HG02759 (cell line): ENCODE measurements at regions not wholly inside any gene's neighbourhood (a gene's known extent, or its start where the extent isn't known, plus 50 kb on each side); places are given as distances from the start of the nearest gene placed in this dataset.

Experiments used
- ATAC-seq: cut with Tn5 transposase; IDR thresholded peaks from one replicate; pipeline ENCODE4 v1.9.1; 2021; ENCODE audit warnings: mild to moderate bottlenecking, moderate library complexity; ENCODE audit not compliant: unreplicated experiment

DNA sequence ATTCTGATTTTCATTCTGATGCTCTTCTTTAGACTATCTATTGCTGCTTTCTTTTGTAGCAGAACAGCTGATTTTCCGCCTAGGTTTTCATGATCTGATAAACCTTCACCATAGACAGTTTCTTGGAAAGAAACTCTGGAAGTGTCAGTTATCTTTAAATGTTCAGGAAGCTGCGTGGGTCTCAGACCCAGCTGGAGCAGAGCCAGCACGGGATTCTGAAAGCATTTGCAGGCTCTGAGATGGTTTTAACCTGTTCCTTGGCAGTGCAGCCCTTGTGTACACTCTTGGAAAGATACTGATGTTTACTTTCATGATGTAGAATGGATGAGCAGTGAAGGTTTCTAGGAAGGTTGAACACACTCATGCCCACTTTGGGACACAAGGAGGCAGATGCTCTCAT, 178.0 kb upstream of the DMRT1 start:
- no peak for ATAC-seq

DNA sequence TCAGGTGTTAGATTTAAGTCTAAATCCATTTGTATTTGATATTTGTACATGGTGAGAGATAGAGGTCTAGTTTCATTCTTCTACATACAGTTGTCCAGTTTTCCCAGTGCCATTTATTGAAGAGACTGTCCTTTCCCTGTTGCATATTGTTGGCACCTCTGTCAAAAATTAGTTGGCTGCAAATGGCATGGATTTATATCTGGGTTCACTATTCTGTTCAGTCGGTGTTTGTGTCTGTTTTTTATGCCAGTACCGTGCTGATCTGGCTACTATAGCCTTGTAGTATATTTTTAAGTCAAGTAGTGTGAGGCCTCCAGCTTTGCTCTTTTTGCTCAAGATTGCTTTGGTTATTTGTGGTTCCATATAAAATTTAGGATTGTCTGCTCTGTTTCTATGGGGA, 176.2 kb upstream of the DMRT1 start:
- ATAC-seq: no peak

DNA sequence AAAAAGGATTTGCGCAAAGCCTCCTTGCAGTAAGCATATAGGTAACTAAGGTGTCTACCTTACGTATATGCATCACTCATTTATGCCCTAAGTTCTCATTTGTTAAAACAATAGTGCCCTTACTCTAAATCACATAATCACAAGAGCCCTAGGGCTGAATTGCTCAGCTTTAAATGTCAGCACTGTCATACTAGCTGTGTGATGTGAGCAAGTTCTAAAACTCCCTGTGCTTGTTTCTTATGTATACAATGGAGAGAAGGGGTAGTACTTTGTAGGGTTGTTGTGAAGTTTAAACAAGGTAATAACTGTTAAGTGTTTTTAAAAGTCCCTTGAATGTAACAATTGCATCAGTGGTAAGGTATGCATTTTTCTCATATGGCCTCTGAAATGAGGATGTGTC, 169.5 kb upstream of the DMRT1 start:
- ATAC-seq: no peak

DNA sequence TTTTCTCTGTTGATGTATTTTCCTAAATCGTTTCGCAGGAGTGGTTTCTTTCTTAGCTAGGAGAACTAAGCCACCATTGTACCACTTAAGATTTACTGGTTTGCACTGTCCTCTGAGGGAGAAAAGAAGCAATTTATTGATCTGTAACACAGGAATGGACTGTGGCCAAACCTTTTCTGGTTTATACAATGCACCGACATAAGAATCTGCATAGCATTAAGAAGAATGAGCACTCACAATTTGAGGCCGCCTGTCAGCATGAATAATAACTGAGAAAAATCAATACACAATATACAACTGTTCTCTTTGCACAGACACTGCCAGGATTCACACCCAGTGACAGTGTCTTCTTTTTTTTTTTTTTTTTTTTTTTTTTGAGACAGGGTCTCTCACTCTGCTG, 168.6 kb upstream of the DMRT1 start:
- no peak for ATAC-seq

DNA sequence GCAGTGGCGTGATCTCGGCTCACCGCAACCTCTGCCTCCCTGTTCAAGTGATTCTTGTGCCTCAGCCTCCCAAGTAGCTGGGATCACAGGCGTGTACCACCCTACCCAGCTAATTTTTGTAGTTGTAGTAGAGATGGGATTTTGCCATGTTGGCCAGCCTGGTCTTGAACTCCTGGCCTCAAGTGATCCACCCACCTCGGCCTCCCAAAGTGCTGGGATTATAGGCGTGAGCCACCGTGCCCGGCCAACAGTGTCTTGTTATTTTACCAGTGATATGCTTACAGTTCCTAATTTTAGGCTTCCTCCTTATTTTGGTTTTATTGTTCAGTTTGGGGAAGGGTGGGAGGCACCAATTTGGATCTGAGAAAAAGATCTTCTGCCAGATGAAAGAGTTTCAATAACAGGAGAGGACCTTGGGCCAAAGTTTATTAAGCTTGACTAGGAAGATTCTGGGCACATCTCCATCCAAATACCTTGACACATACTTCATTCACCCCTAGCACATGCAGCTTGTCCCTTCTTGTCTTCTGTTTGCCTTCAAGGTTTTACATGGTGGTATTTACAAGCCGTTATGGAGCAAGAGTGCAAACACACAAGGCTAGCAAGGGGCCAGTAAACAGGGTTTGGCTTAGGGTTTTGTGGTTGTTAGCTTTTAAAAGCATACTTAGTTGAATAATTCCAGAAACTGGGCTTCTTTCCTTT, 168.1 kb upstream of the DMRT1 start:
- no peak for ATAC-seq

DNA sequence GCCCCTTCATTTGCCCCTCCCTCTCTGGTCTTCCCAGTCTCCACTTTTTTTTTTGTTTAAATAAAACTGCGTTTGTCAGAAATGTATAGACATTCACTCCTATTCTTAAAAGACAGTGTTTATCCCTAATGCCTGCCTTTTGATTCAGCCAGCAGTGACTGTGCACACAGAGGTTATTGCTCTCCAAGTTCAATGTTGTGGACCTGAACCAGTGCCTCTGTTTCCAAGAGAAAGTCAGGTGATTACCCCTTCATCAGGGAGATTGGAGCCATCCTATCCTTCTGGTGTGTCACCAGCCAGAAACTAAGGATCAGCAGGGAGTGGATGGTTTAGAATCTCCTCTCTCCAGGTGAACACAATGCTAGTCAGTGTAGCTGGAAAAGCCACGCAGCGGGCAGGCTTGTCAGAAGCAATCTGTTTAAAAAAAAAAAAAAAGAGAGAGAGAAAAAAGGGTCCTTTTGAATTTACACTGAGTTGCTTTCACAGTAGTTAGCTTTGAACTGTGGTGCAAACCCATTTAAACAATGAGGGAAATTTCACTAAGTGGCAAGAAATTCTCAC, 167.5 kb upstream of the DMRT1 start:
- no peak for ATAC-seq

DNA sequence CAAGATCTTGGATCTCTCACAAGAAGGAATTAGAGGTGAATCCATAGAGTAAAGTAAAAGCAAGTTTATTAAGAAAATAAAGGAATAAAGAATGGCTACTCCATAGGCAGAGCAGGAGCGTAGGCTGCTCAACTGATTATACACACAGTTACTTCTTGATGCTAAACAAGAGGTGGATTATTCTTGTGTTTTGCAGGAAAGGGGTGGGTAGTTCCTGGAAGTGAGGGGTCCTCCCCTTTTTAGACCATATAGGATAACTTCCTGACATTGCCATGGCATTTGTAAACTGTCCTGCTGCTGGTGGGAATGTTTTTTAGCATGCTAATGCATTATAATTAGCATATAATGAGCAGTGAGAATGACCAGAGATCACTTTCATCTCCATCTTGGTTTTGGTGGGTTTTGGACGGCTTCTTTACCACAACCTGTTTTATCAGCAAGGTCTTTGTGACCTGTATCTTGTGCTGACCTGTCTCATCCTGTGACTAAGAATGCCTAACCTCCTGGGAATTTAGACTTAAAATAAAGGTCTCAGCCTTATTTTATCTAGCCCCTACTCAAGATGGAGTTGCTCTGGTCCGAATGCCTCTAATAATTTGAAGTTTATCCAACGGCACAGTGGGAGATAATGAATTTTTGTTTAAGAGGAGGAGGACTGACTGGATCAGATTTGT, 165.7 kb upstream of the DMRT1 start:
- no peak for ATAC-seq

DNA sequence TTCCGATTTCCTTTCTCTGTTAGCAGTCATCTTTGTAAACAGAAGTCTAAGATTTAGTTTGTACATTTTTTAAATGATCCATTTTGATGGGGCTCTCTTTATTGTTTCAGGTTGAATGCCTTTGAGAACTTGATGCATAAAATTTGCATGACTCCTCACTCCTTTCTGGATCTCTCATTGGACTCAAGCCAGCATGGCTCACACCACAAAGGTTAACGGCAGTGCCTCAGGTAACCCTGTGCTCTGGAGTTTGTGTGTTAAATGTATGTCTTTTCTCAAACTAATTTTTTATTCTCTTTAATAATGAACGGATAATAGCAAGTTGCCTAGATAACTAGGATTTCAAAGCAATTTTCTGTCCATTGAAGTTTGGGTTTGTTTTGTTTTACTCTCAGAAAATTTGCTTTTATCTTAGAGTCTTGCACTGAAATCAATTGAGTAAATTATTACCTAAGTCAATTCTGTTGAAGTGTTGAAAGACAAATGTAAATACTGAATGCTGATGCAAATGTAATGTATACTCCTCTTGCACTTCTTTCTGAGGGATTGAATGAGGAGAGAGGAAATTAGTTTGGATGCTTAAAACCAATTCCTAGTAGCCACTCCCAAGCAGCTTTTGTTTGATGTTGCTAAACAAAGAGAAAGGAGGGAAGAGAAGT, 164.6 kb upstream of the DMRT1 start:
- no peak for ATAC-seq

DNA sequence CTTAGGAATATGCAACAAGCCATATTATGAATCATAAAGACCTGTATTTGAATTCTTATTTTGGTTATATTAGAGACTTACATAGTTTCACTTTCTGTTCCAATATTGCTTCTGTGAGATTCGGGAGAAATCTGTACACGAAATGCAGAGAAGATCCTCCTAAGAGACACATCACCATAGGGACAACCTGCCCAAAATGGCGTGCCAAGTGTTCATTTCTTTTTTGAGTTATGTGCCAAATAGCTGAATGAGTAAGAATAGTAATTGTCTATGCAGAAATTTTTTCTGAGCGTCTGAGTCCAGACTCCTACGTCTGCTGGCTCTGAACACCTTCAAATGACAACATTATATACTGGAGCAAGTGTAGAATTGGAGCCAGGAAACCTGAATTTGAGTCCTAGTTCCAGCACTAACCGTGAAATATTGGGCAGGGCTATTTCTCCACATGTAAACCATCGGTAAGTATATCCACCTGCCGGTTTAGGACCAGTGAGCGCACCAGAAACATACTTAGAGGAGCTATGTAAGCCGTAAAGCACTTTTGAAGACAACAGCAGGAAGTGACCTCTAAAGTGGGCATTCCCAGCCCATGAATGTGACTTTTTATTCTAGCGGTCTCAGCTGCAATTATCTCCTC, 163.9 kb upstream of the DMRT1 start:
- no peak for ATAC-seq

DNA sequence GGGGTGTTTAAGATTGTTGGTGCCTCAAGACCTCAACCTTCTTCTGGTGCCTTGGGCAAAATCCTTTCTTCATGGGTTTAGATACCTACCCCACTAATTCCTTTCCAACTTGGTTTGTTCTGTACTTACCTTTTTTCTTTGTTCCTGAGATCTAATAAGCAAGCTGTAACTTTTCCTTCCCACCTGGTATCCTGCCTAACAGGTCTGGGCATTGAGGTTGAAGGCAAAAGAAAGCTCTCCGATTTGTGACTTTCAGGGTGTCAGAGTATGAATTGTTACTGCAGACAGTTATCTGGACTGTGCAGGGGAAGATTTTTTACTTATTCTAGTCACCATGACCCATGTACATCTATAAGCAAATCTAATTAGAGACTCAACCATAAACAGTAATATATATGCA, 162.6 kb upstream of the DMRT1 start:
- ATAC-seq: no peak

DNA sequence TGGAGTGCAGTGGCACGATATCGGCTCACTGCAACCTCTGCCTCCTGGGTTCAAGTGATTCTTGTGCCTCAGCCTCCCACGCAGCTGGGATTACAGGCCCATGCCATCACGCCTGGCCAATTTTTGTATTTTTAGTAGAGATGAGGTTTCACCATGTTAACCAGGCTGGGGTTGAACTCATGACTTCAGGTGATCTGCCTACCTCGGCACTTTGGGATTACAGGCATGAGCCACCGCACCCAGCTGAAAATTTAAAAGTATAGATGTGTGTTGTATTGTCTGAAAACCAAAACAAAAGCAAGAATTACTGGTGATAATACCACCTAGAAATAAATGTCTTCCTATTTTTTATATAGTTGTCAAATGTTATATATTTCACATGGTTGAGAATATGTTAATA, 162.0 kb upstream of the DMRT1 start:
- no peak for ATAC-seq

DNA sequence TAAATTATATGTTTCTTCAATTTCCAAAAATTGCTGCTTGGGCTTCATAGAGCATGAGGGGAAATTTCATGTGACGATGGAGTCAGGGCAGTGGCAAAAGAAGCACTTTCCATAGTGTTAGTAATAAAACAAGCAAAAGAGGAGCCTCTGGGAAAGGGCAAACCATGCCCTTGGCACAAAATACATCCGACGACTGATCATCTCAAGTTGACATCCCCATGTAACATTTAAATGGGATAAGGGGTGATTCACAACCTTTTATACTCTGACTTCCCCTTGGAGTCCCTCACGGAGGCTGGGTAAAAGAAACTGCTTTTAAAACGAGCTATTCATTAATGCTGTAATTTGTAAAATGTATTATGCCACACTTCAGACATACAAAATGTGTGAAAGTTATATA, 161.4 kb upstream of the DMRT1 start:
- no peak for ATAC-seq

DNA sequence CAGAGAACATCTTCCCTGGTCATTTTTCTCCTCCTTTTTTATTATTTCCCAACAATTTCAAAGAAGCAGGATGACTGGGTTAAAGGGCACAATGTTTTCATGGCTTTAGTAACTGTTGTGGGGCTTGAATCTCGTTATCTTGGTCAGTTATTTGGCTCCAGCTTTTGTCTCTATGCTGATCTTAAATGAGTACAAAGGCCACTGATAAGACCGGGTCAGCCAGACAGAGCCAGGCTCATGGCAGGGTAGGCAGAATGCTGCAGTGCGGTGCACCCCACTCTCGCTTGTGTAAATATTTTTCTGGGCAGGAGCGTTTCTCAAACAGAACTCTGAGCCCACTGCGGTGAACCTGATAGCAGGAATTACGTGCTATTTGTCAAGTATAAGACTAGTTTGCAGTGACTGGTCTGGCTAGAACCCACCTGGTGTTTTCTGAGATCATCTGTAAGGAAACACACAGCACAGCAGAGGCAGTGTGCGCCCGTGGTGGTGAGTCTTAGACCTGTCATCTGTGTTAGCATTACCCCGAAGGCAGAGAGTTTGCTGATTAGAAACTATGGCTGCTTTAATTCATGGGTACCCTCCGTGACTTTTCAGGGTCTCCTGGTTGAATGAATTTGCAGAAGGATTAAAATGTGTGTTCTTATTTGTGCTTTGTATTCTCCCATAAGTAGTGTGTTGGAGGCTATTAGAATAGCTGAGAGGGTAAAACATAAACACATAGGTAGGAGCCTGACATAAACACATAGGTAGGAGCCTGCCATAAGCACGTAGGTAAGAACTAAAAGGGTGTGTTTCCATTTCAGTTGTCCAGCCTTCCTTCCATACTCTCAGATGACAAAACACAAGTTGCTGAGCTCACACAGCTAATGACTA, 158.6 kb upstream of the DMRT1 start:
- ATAC-seq: no peak

DNA sequence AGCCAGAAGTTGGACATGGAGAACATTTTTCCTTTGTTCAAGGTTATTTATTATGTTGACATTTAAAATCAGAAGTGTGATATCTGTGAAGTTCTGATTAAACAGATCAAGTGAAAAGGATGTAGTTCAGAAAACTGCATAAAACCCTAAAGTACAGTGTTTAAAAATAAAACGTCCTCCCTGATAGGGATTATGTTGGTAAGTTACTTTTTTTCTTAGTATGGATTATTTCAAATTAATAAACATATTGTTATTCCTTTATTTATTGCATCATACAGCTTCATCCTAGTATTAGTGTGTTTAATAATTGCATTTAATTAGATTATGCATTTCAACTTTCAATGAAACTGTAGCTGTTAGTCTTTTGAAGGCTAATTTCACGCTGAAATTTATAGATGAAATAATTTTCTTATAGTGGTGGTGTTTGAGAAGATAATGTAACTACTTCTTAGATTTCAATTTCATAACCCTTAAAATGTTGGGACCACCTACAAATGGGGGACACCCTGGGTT, 157.9 kb upstream of the DMRT1 start:
- no peak for ATAC-seq

DNA sequence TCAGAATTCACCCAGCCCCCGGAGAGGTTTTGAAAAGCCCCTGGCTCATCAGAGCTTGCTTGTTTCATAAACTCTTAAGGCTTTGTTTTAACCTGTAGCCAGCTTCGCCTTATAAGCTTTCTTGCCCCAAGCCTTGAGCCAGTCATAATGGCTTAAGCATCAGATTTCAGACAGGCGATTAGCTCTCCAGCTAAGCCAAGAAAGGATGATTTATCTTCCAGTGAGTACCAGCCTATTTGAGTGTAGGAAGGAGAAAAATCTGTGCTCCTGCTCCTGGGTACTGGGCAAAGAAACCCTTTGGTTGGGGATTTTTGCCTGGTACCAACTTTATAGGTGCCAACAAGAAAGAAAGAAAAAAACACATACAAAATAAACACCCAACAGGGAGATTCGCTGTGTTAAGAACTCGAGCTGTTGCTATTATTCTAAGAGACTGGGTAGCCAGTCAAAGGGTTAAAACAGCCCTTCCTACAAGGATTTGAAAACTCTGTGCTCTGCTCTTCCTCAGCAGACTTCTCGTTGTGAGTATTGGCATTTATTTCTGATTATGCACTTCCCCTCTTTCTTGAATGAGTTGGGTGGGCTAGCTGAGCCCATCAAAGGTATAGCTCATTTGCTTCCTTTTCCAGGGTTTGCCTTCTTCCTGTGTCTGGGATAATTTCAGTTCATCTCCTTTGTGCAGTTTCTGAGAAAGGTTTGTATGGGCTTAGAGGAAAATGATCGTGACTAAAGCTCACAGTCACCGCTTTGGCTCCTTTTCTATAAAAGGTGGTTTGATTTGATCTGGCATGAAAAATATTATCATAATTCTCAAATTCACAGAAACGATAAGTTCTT, 157.2 kb upstream of the DMRT1 start:
- no peak for ATAC-seq

DNA sequence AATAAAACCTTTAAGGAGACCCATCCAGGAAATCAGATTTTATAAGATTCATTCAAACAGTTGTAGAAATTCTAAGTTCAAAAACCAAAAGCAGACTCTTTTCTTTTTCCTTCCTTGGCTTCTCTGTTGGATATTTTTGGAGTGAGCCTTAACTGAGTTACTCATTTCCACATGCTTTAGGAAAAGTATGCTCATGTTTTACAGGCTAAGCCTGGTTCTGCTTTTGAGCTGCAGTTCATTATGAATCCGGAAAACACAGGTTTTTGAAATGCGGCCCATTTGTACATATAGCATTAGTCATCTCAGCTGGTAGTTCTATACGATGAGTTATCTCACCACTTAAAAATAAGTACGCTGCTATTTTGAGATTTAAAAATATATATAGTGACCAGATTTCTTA, 156.6 kb upstream of the DMRT1 start:
- no peak for ATAC-seq

DNA sequence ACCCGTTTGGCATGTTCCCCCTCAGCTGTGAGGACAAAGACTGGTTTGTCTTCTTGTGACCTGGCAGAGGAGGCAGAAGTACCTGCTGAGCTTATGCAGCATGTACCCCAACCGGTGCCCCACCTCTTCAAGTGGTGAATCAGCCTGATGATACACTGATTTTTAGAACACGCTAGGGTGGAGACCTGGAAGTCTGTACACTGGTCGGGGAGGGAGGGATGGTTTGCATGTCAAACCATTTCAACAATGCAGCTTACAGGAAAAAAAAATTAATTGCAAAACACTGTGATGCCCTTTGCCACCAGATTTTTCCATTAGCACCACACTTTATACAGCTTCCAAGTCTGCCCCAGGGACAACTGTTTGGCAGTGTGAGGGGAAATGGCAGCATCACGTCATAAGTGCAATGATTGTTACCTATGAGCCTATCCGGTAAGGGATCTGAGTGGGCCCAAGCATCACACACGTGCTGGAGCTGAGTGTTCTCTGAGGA, 155.1 kb upstream of the DMRT1 start:
- ATAC-seq: no peak

DNA sequence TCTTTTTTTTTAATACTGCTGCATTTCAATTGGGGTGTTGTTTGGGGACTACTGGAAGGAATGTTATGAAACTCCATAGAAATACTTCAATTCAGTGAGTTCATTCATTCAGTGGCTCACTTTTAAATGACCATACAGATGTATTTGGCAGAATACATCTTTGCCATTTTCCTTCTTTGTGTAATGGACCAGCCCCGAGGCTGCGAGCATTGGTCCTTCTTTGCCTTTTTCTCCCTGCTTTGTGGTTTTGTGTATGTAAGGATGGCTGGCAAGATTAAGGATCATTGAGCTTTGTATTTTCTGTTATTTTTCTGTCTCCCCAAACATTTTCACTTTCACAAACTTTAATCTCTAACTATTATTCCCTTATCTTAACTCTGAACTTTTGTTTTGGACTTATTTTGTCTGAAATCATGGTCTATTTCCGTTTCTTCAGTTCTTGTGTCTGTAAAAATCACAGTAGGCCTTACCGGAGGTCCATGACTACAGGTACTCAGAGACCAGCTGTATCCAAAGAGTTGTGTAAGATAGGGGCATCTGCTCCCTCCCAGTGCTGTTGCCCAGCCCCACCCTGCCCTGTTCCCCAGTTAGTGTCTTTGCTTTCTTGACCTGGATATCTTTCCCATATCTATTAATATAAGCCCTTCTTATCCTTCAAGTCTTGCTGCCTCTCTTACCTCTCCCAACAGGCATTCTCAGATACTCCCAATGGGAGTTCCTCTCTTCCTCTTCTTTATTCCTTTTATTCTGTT, 154.3 kb upstream of the DMRT1 start:
- ATAC-seq: no peak

DNA sequence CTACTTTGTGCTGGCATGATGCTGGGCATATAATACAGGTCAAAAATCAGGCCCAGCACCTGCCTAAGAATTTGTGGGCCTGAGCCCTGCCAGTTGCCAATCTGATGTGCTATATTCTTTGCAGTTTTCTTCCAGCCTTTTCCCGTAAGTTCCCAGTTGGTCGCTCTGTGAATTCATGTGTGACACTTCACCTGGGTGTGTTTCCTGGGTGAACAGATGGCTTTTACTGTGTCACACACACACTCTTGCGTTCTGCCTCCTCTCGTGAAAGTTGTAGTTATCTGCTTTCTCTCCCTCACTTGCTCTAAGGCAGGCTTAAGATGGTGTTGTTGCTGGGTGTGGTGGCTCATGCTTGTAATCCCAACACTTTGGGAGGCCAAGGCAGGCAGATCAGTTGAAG, 153.5 kb upstream of the DMRT1 start:
- ATAC-seq: no peak
